Thyroid gland (tissue), 4 donors: ENCODE measurements at regions not wholly inside any gene's neighbourhood (a gene's known extent, or its start where the extent isn't known, plus 50 kb on each side); places are given as distances from the start of the nearest gene placed in this dataset.

Experiments used
- CTCF ChIP-seq, 6 experiments: fragments of 200-600 bp in 3 of 6; fragments of 450-650 bp in 3 of 6; sonication (generic) in 3 of 6; IDR thresholded peaks; one replicate each; pipeline ENCODE4 v1.5.1; 2016 to 2019; ENCODE audit warnings: antibody characterized with exemption in 6 of 6, mild to moderate bottlenecking in 2 of 6, inconsistent platforms in 1 of 6, moderate library complexity in 1 of 6
- POLR2A ChIP-seq, 2 donors: fragments of 450-650 bp; IDR thresholded peaks; one replicate each; pipeline ENCODE4 v1.6.1; 2017; ENCODE audit warnings: antibody characterized with exemption in 2 of 2, mild to moderate bottlenecking in 2 of 2, moderate library complexity in 1 of 2

- no peak for TF ChIP-seq CTCF (IDR thresholded peaks at IDR 0.05)
- TF ChIP-seq POLR2A (IDR thresholded peaks at IDR 0.05): no peak
Observed at GRCh38 chr5:9766581-9766980, 136.4 kb upstream of the TAS2R1 start.
